IMR-90 (cell line): ENCODE measurements at regions not wholly inside any gene's neighbourhood (a gene's known extent, or its start where the extent isn't known, plus 50 kb on each side); places are given as distances from the start of the nearest gene placed in this dataset.

Source experiments
- ATAC-seq: fragments of 200-7000 bp; cut with Tn5 transposase; 2 replicates; pipeline ENCODE4 v1.9.1; 2020; ENCODE audit warnings: low read depth, mild to moderate bottlenecking, moderate library complexity
- BruUV-seq: library from RNA; stranded (reverse); fragments of 400-500 nt; replicated peaks from 2 replicates; lab custom pipeline; 2021; lab: Mats Ljungman, UMichigan
- CTCF ChIA-PET: fragments of 300-600 bp; formaldehyde crosslinking; extraction: SDS; loops from one replicate; lab custom pipeline; 2021; ENCODE audit warnings: antibody characterized with exemption; lab: Yijun Ruan, JAX
- POLR2A ChIA-PET: fragments of 300-600 bp; sonication (Branson Sonifier 250); formaldehyde crosslinking; loops from one replicate; lab custom pipeline; 2022; ENCODE audit warnings: antibody characterized with exemption; ENCODE audit not compliant: unreplicated experiment; lab: Charles Lee
- DNase-seq: peaks from one replicate; pipeline ENCODE4 v3.0.0; 2013
- H2AFZ ChIP-seq: replicated peaks from 2 replicates; pipeline ENCODE3; 2013; ENCODE audit warnings: low read length, mild to moderate bottlenecking; ENCODE audit not compliant: poor library complexity
- H2AK5ac ChIP-seq: 2 replicates; pipeline ENCODE4 v1.6.1; 2013; ENCODE audit warnings: low read depth, low read length, inconsistent platforms
- H2AK9ac ChIP-seq: replicated peaks from 2 replicates; pipeline ENCODE3; 2013; ENCODE audit warnings: mild to moderate bottlenecking, low read depth, low read length, moderate library complexity; ENCODE audit not compliant: poor library complexity
- H2BK120ac ChIP-seq: 2 replicates; pipeline ENCODE4 v1.6.1; 2013; ENCODE audit warnings: low read depth, low read length, inconsistent platforms
- H2BK15ac ChIP-seq: 3 replicates; pipeline ENCODE4 v1.6.1; 2013; ENCODE audit warnings: low read depth, low read length, inconsistent platforms
- H2BK20ac ChIP-seq: 2 replicates; pipeline ENCODE4 v1.6.1; 2013; ENCODE audit warnings: low read depth, mild to moderate bottlenecking, inconsistent platforms, low read length, moderate library complexity
- H2BK5ac ChIP-seq: 2 replicates; pipeline ENCODE4 v1.6.1; 2013; ENCODE audit warnings: mild to moderate bottlenecking, low read depth, low read length, inconsistent platforms; ENCODE audit not compliant: poor library complexity, severe bottlenecking
- H3K14ac ChIP-seq: replicated peaks from 2 replicates; pipeline ENCODE4 v1.6.1; 2013; ENCODE audit warnings: low read depth, low read length, inconsistent platforms
- H3K18ac ChIP-seq: 2 replicates; pipeline ENCODE4 v1.6.1; 2013; ENCODE audit warnings: low read depth, low read length, control low read depth
- H3K23ac ChIP-seq: 2 replicates; pipeline ENCODE4 v1.6.1; 2013; ENCODE audit warnings: low read depth, low read length, inconsistent platforms
- H3K27ac ChIP-seq: 2 replicates; pipeline ENCODE4 v1.5.1; 2013; ENCODE audit warnings: mild to moderate bottlenecking, control low read depth, low read length; ENCODE audit not compliant: insufficient read depth
- H3K27me3 ChIP-seq: 2 replicates; pipeline ENCODE4 v1.6.1; 2013; ENCODE audit warnings: low read length; ENCODE audit not compliant: control insufficient read depth, insufficient read depth
- H3K36me3 ChIP-seq: 2 replicates; pipeline ENCODE4 v1.6.1; 2013; ENCODE audit warnings: low read length, mixed read lengths; ENCODE audit not compliant: control insufficient read depth, insufficient read depth
- H3K4ac ChIP-seq: 2 replicates; pipeline ENCODE4 v1.6.1; 2013; ENCODE audit warnings: low read depth, low read length, inconsistent platforms
- H3K4me1 ChIP-seq: 2 replicates; pipeline ENCODE4 v1.6.1; 2013; ENCODE audit warnings: low read length, mixed read lengths; ENCODE audit not compliant: control insufficient read depth, insufficient read depth
- H3K4me2 ChIP-seq: 2 replicates; pipeline ENCODE4 v1.6.1; 2013; ENCODE audit warnings: low read depth, mild to moderate bottlenecking, control low read depth, low read length, moderate library complexity
- H3K4me3 ChIP-seq: 2 replicates; pipeline ENCODE4 v1.5.1; 2013; ENCODE audit warnings: low read depth, mild to moderate bottlenecking, control low read depth, low read length, moderate library complexity; ENCODE audit not compliant: insufficient read depth
- H3K56ac ChIP-seq: 2 replicates; pipeline ENCODE4 v1.6.1; 2013; ENCODE audit warnings: low read length, inconsistent platforms; ENCODE audit not compliant: insufficient read depth; ENCODE audit errors: extremely low read depth
- H3K79me1 ChIP-seq, 2 experiments: 2 replicates each; pipeline ENCODE4 v1.6.1; 2013; ENCODE audit warnings: low read length in 2 of 2, inconsistent platforms in 1 of 2, low read depth in 1 of 2
- H3K9ac ChIP-seq: 2 replicates; pipeline ENCODE4 v1.6.1; 2013; ENCODE audit warnings: low read depth, low read length, control low read depth
- H3K9me1 ChIP-seq: 2 replicates; pipeline ENCODE4 v1.6.1; 2013; ENCODE audit warnings: low read length, inconsistent platforms; ENCODE audit not compliant: insufficient read depth
- H3K9me3 ChIP-seq: 2 replicates; pipeline ENCODE4 v1.6.1; 2013; ENCODE audit warnings: low read length; ENCODE audit not compliant: control insufficient read depth, insufficient read depth
- H4K20me1 ChIP-seq: 2 replicates; pipeline ENCODE4 v1.6.1; 2013; ENCODE audit warnings: low read length, inconsistent platforms; ENCODE audit not compliant: insufficient read depth
- H4K5ac ChIP-seq: 2 replicates; pipeline ENCODE4 v1.6.1; 2013; ENCODE audit warnings: mild to moderate bottlenecking, low read depth, low read length, control low read depth
- H4K8ac ChIP-seq, 2 experiments: 2 replicates each; pipeline ENCODE4 v1.6.1; 2013; ENCODE audit warnings: low read depth in 2 of 2, low read length in 2 of 2, control low read depth in 1 of 2, inconsistent platforms in 1 of 2
- H4K91ac ChIP-seq: 2 replicates; pipeline ENCODE4 v1.6.1; 2013; ENCODE audit warnings: low read depth, low read length, inconsistent platforms; ENCODE audit not compliant: insufficient read depth
- CEBPB ChIP-seq: IDR thresholded peaks from 2 replicates; pipeline ENCODE4 v1.6.1; 2012; ENCODE audit warnings: low read depth, low read length, improper control_type of control experiment
- CHD1 ChIP-seq: IDR thresholded peaks from 2 replicates; pipeline ENCODE4 v1.6.1; 2012; ENCODE audit warnings: low read depth, low read length, improper control_type of control experiment
- CTCF ChIP-seq: conservative IDR thresholded peaks from 2 replicates; pipeline ENCODE4 v1.5.1; 2012; ENCODE audit warnings: mild to moderate bottlenecking, low read depth, low read length, improper control_type of control experiment
- RCOR1 ChIP-seq: IDR thresholded peaks from 2 replicates; pipeline ENCODE4 v1.6.1; 2012; ENCODE audit warnings: mild to moderate bottlenecking, low read length, improper control_type of control experiment; ENCODE audit not compliant: insufficient replicate concordance
- RFX5 ChIP-seq: IDR thresholded peaks from 2 replicates; pipeline ENCODE4 v1.8.0; 2012; ENCODE audit warnings: low read depth, mild to moderate bottlenecking, low read length, moderate library complexity
- SMC3 ChIP-seq: fragments of 150-350 bp; IDR thresholded peaks from 2 replicates; pipeline ENCODE4 v1.6.1; 2016; ENCODE audit warnings: low read depth, mild to moderate bottlenecking, antibody characterized with exemption, low read length, moderate library complexity
- WGBS, 2 experiments: methylation state at CpG; one replicate each; pipeline versions ENCODE4 v1.1.5 to v1.1.7; 2013; ENCODE audit warnings: missing lambda C conversion rate in 2 of 2; ENCODE audit not compliant: insufficient read length in 1 of 2; ENCODE audit errors: extremely low coverage in 2 of 2; 5-methylcytosine and 5-hydroxymethylcytosine counted together
- dilution Hi-C: fragments of 300-500 bp; cut with HindIII; formaldehyde crosslinking; loops from one replicate; pipeline ENCODE4 v1.14.3; 2018; ENCODE audit warnings: low sequenced_read_pairs; ENCODE audit not compliant: unreplicated experiment
- in situ Hi-C: fragments of 300-500 bp; cut with MboI; formaldehyde crosslinking; loops from 3 replicates; pipeline ENCODE4 v1.14.3; 2019; ENCODE audit warnings: low sequenced_read_pairs, inconsistent platforms, mixed read lengths
- intact Hi-C: fragments of 100-400 bp; cut with micrococcal nuclease; formaldehyde crosslinking; loops from 2 replicates; pipeline ENCODE4 v1.10.0; 2022

GRCh38 chr2:41410011-41410410, 637.8 kb upstream of the PKDCC start:
- CTCF ChIA-PET, result no interaction called here
- no peak overlapping the region for H3K4ac ChIP-seq
- H3K14ac ChIP-seq, result no peak overlapping the region
- no peaks in the 10 kb centered on the region for H3K36me3 ChIP-seq
- no peaks in the 10 kb centered on the region for H3K79me1 ChIP-seq
- no peak overlapping the region for H2BK120ac ChIP-seq
- H3K18ac ChIP-seq, result no peak overlapping the region
- intact Hi-C loops (no loop called here), dilution Hi-C loops (no loop called here), in situ Hi-C loops (no loop called here)
- no peaks in the 10 kb centered on the region for H3K27me3 ChIP-seq
- H3K56ac ChIP-seq, result no peak overlapping the region
- ATAC-seq, result no peak
- no peak overlapping the region for H3K27ac ChIP-seq
- H3K23ac ChIP-seq, result no peak overlapping the region
- no peak overlapping the region for H4K5ac ChIP-seq
- no peak overlapping the region for H2BK20ac ChIP-seq
- no peak overlapping the region for H4K91ac ChIP-seq
- no peak for DNase-seq
- TF ChIP-seq RFX5, result no peak
- no peak for TF ChIP-seq CEBPB
- TF ChIP-seq CHD1, result no peak
- no peak for TF ChIP-seq RCOR1
- no peak for TF ChIP-seq SMC3
- TF ChIP-seq CTCF, result no peak
- no peaks in the 10 kb centered on the region for H3K9me3 ChIP-seq
- H2AK9ac ChIP-seq, result no peak overlapping the region
- no peaks in the 10 kb centered on the region for H3K9me1 ChIP-seq
- H2BK5ac ChIP-seq, result no peak overlapping the region
- no peak overlapping the region for H2AK5ac ChIP-seq
- no peak overlapping the region for H3K4me2 ChIP-seq
- H2BK15ac ChIP-seq, result no peak overlapping the region
- H4K20me1 ChIP-seq, result no peaks in the 10 kb centered on the region
- H4K8ac ChIP-seq, result no peak overlapping the region
- BruUV-seq, result no TSS peak
- H3K4me3 ChIP-seq, result no peak overlapping the region
- WGBS, 2 experiments, result no CpG with 5 or more reads among the region's 3 CpGs
- no peaks in the 10 kb centered on the region for H3K4me1 ChIP-seq
- no peak overlapping the region for H2AFZ ChIP-seq
- POLR2A ChIA-PET, result no interaction called here
- no peak overlapping the region for H3K9ac ChIP-seq
